Activated B cell treated with CpG ODN at 0.5 μM for 24 hours (primary cell): ENCODE measurements at regions not wholly inside any gene's neighbourhood (a gene's known extent, or its start where the extent isn't known, plus 50 kb on each side); places are given as distances from the start of the nearest gene placed in this dataset.

Source experiments
- ATAC-seq: fragments of 200-7000 bp; cut with Tn5 transposase; one replicate; pipeline ENCODE4 v1.10.0; 2021; ENCODE audit warnings: low read depth, mild to moderate bottlenecking, moderate library complexity
- CTCF ChIA-PET: fragments of 350-600 bp; sonication (Branson Sonifier 250); formaldehyde crosslinking; loops from one replicate; lab custom pipeline; 2021; ENCODE audit warnings: antibody characterized with exemption; lab: Charles Lee
- POLR2A ChIA-PET: fragments of 350-600 bp; sonication (Branson Sonifier 250); formaldehyde crosslinking; loops from one replicate; lab custom pipeline; 2021; ENCODE audit warnings: antibody characterized with exemption; lab: Charles Lee
- DNase-seq: peaks from one replicate; pipeline ENCODE4 v3.0.0; 2022
- H3K27ac Mint-ChIP-seq: one replicate; pipeline ENCODE4 v1.8.0; 2020; ENCODE audit warnings: mixed read lengths
- H3K27me3 Mint-ChIP-seq: one replicate; pipeline ENCODE4 v1.8.0; 2021; ENCODE audit warnings: mixed read lengths
- H3K36me3 Mint-ChIP-seq: one replicate; pipeline ENCODE4 v1.8.0; 2021; ENCODE audit warnings: low read depth, mixed read lengths
- H3K4me1 Mint-ChIP-seq: one replicate; pipeline ENCODE4 v1.8.0; 2021; ENCODE audit warnings: mixed read lengths
- H3K4me3 Mint-ChIP-seq: one replicate; pipeline ENCODE4 v1.8.0; 2020; ENCODE audit warnings: mild to moderate bottlenecking, mixed read lengths
- H3K9me3 Mint-ChIP-seq: one replicate; pipeline ENCODE4 v1.8.0; 2020; ENCODE audit warnings: mixed read lengths
- intact Hi-C: fragments of 100-400 bp; cut with micrococcal nuclease; formaldehyde crosslinking; loops from one replicate; pipeline ENCODE4 v1.15.1; 2024
- TF ChIP-seq, protein P1 (sequence below): fragments of 200-600 bp; IDR thresholded peaks from one replicate; pipeline ENCODE4 v1.8.0; 2022; ENCODE audit warnings: antibody characterized with exemption, mild to moderate bottlenecking

DNA sequence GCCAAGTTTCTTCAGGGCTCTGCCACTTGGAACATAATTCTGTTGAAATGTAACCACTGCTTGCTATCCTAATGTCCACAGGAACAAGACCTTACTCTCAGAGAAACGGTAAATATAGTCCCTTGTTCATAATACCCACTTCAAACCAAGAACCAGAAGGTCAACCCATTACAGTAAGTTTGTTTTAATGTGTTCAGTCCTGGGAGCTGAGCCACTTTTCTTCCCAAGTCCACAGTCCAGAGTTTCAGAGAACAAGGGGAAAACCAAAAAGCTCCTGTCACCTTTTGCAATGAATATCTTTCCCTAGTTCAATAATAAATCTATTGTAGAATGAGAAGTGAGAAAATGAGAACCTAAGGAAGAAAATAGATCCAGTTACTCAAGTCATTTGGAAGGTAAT is 431.9 kb upstream of the MANEA start:
- no peak overlapping the region for H3K27ac Mint-ChIP-seq
- CTCF ChIA-PET = no interaction called here
- no peak for ATAC-seq

DNA sequence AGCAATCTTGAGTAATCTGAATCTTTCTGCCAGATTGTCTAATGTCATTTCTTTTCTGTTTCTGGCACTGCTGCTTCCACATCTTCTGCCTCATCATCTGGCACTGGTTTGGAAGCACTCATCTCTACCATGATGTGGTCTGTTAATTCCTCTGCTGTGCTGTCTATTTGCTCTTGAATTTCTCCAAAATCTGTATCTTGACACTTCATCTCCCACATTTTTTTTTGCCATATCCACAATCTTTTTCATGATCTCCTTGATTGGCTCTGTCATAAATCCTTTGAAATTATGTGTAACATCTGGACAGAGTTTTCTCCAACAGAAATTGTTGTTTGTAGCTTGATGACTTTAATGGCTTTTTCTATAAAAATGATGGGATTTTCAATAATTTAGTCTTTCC is 417.8 kb upstream of the MANEA start:
- ChIA-PET POLR2A (no interaction called here), CTCF (no interaction called here)
- intact Hi-C loops = no loop called here
- H3K4me1 Mint-ChIP-seq = no peaks in the 10 kb centered on the region
- H3K36me3 Mint-ChIP-seq = no peaks in the 10 kb centered on the region
- TF ChIP-seq, protein P1, sequence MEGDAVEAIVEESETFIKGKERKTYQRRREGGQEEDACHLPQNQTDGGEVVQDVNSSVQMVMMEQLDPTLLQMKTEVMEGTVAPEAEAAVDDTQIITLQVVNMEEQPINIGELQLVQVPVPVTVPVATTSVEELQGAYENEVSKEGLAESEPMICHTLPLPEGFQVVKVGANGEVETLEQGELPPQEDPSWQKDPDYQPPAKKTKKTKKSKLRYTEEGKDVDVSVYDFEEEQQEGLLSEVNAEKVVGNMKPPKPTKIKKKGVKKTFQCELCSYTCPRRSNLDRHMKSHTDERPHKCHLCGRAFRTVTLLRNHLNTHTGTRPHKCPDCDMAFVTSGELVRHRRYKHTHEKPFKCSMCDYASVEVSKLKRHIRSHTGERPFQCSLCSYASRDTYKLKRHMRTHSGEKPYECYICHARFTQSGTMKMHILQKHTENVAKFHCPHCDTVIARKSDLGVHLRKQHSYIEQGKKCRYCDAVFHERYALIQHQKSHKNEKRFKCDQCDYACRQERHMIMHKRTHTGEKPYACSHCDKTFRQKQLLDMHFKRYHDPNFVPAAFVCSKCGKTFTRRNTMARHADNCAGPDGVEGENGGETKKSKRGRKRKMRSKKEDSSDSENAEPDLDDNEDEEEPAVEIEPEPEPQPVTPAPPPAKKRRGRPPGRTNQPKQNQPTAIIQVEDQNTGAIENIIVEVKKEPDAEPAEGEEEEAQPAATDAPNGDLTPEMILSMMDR = no peak
- H3K9me3 Mint-ChIP-seq = peaks cover 2% of the 10 kb centered on the region
- ATAC-seq (no peak), DNase-seq (no peak)
- H3K27me3 Mint-ChIP-seq = no peaks in the 10 kb centered on the region
- H3K4me3 Mint-ChIP-seq = no peak overlapping the region
- H3K27ac Mint-ChIP-seq = no peak overlapping the region

More for the DNA sequence above, 431.9 kb upstream of the MANEA start:
- POLR2A ChIA-PET = no interaction called here
- H3K4me3 Mint-ChIP-seq = no peak overlapping the region
- H3K27me3 Mint-ChIP-seq = no peaks in the 10 kb centered on the region
- DNase-seq = no peak
- no peaks in the 10 kb centered on the region for H3K36me3 Mint-ChIP-seq
- no peaks in the 10 kb centered on the region for H3K4me1 Mint-ChIP-seq
- TF ChIP-seq, protein P1 = no peak
- intact Hi-C loops = no loop called here
- H3K9me3 Mint-ChIP-seq = no peaks in the 10 kb centered on the region

DNA sequence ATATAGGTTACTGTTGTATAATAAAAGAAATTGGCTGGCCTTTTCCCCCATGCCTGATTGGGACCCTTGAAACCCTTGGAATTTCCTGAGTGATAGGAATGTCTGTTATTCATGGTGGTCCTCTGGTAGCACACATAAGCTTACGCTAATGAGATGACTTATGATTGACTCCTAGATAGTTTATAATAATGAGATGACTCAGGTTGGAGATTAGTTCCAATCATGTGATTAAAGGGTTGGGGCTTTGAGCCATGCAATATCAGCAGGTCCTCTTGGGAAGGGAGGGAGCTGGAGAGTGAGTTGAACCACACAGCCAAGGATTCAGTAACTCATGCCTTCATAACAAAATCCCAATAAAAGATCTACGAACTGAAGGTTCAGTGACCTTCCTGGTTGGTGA is 407.6 kb upstream of the MANEA start:
- no peaks in the 10 kb centered on the region for H3K4me1 Mint-ChIP-seq
- POLR2A ChIA-PET = no interaction called here
- CTCF ChIA-PET = no interaction called here
- TF ChIP-seq, protein P1 = no peak
- no peaks in the 10 kb centered on the region for H3K36me3 Mint-ChIP-seq
- H3K27ac Mint-ChIP-seq = no peak overlapping the region
- DNase-seq = no peak
- intact Hi-C loops = no loop called here
- ATAC-seq = no peak
- H3K4me3 Mint-ChIP-seq = no peak overlapping the region
- no peaks in the 10 kb centered on the region for H3K9me3 Mint-ChIP-seq
- H3K27me3 Mint-ChIP-seq = no peaks in the 10 kb centered on the region

DNA sequence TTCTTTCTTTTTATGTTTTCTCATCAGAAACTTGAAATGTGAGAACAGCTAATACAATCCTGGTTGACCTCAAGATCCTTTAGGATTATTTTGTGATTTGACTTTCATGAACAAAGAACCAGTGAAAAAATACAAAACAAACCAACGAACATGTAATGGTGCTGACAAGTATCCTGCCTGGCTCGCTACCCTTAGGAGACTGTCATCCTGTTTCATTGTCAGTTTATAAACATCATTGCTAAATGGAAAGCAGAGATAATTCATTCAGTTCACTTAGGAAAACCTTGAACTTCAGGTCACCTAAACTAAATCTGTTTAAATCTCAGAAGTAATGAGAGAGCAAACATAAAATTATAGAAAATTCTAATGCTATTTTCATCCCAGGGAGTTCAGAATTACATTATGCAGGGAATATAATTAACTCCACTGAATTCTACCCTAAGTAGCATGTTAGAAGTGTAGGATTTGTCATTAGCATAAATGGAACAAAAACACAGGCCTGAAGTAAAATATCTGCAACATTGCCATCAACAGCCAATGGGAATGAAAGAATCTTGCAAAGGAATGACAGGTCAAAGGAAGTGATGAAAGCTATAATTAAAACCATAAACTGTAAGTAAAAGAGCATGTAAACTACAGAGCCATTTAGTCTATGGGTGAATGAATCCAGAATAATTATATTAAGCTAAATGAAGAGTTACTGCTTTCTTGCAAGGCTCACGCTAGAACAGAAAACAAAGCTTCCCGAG is 401.2 kb upstream of the MANEA start:
- intact Hi-C loops = no loop called here
- H3K27ac Mint-ChIP-seq = no peak overlapping the region

GRCh38 chr6:95185874-95186273 is 391.5 kb upstream of the MANEA start:
- H3K4me1 Mint-ChIP-seq = no peaks in the 10 kb centered on the region

More for the DNA sequence above, 401.2 kb upstream of the MANEA start:
- Mint-ChIP-seq H3K4me1 (no peaks in the 10 kb centered on the region), H3K9me3 (no peaks in the 10 kb centered on the region), H3K27me3 (no peaks in the 10 kb centered on the region), H3K4me3 (no peak overlapping the region), H3K36me3 (no peaks in the 10 kb centered on the region)
- ATAC-seq (no peak), DNase-seq (no peak)
- CTCF ChIA-PET = no interaction called here
- TF ChIP-seq, protein P1 = no peak
- POLR2A ChIA-PET = no interaction called here

More at GRCh38 chr6:95185874-95186273, 391.5 kb upstream of the MANEA start:
- H3K27me3 Mint-ChIP-seq = no peaks in the 10 kb centered on the region
- no peaks in the 10 kb centered on the region for H3K9me3 Mint-ChIP-seq
- ChIA-PET POLR2A (no interaction called here), CTCF (interaction anchor here (0.6 to 3.2 kb wide), 2 partner anchors 17 to 654 kb away, joined by 4 to 8 read pairs; no protein-coding TSS in a partner anchor)
- intact Hi-C loops = no loop called here
- TF ChIP-seq, protein P1 = no peak
- no peaks in the 10 kb centered on the region for H3K36me3 Mint-ChIP-seq
- no peak for ATAC-seq
- no peak overlapping the region for H3K4me3 Mint-ChIP-seq
- no peak overlapping the region for H3K27ac Mint-ChIP-seq
- no peak for DNase-seq
